ENCODE measurements at regions not wholly inside any gene's neighbourhood (a gene's known extent, or its start where the extent isn't known, plus 50 kb on each side); places are given as distances from the start of the nearest gene placed in this dataset.
"Not testable (repeated sequence)": the region's sequence is repeated elsewhere in the genome, so short reads cannot be mapped to it uniquely, and the experiment has no call there.

GRCh38 chr2:234861841-234862735 is 89.7 kb upstream of the SH3BP4 start:
- no peak for DNase-seq

GRCh38 chr2:234859330-234859872 is 92.4 kb upstream of the SH3BP4 start:
- DNase-seq: not testable (repeated sequence)

GRCh38 chr2:234858790-234859329 is 93.0 kb upstream of the SH3BP4 start:
- no peak for DNase-seq

- no peak for DNase-seq
These were observed 93.7 kb upstream of the SH3BP4 start for GRCh38 chr2:234858145-234858544.

GRCh38 chr2:234853729-234854128 is 98.1 kb upstream of the SH3BP4 start:
- no peak for DNase-seq

GRCh38 chr2:234852941-234853340 is 98.9 kb upstream of the SH3BP4 start:
- no peak for DNase-seq

GRCh38 chr2:234852035-234852434 is 99.8 kb upstream of the SH3BP4 start:
- DNase-seq: no peak

- no peak for DNase-seq
These were observed 100.4 kb upstream of the SH3BP4 start for GRCh38 chr2:234851451-234851850.

GRCh38 chr2:234850818-234851217 is 101.0 kb upstream of the SH3BP4 start:
- no peak for DNase-seq

GRCh38 chr2:234849678-234850077 is 102.1 kb upstream of the SH3BP4 start:
- DNase-seq: no peak

GRCh38 chr2:234848578-234848977 is 103.2 kb upstream of the SH3BP4 start:
- no peak for DNase-seq

- no peak for DNase-seq
These were observed 104.2 kb upstream of the SH3BP4 start for GRCh38 chr2:234847639-234848038.

GRCh38 chr2:234847364-234847635 is 104.5 kb upstream of the SH3BP4 start:
- no peak for DNase-seq

- DNase-seq: no peak
These were observed 105.0 kb upstream of the SH3BP4 start for GRCh38 chr2:234846599-234847363.

GRCh38 chr2:234845602-234846590 is 105.9 kb upstream of the SH3BP4 start:
- DNase-seq: no peak

- no peak for DNase-seq
These were observed 108.4 kb upstream of the SH3BP4 start for GRCh38 chr2:234843411-234843810.

GRCh38 chr2:234842753-234843152 is 109.1 kb upstream of the SH3BP4 start:
- DNase-seq: no peak

GRCh38 chr2:234841321-234842015 is 110.3 kb upstream of the SH3BP4 start:
- DNase-seq: no peak

GRCh38 chr2:234840336-234840735 is 111.5 kb upstream of the SH3BP4 start:
- DNase-seq: no peak

- DNase-seq: no peak
These were observed 112.5 kb upstream of the SH3BP4 start for GRCh38 chr2:234839285-234839684.

GRCh38 chr2:234836271-234836670 is 115.5 kb upstream of the SH3BP4 start:
- DNase-seq: no peak

- DNase-seq: no peak
These were observed 116.1 kb upstream of the SH3BP4 start for GRCh38 chr2:234835738-234836137.

All from DMS79 treated with DMSO at 0.1 percent for 48 hours (cell line).